Heart left ventricle (tissue), 16 donors: ENCODE measurements at regions not wholly inside any gene's neighbourhood (a gene's known extent, or its start where the extent isn't known, plus 50 kb on each side); places are given as distances from the start of the nearest gene placed in this dataset.

Experiments used
- ATAC-seq, 4 donors: fragments of 200-7000 bp; cut with Tn5 transposase; one replicate each; pipeline ENCODE4 v1.9.1; 2020 to 2022; ENCODE audit warnings: moderate library complexity in 4 of 4, mild to moderate bottlenecking in 3 of 4, moderate number of reproducible peaks in 1 of 4
- DNase-seq, 5 donors: peaks; one replicate each; pipeline ENCODE4 v3.0.0-alpha.2; 2020
- H3K27ac ChIP-seq, 12 donors: fragments of 200-600 bp; sonication (generic) in 4 of 12; one replicate each; pipeline versions ENCODE4 v1.5.0 to v1.8.0; 2016 to 2022; ENCODE audit warnings: mild to moderate bottlenecking in 2 of 12
- H3K27me3 ChIP-seq, 9 donors: fragments of 200-600 bp; sonication (generic) in 2 of 9; one replicate each; pipeline versions ENCODE4 v1.5.1 to v1.8.0; 2016 to 2022; ENCODE audit warnings: mild to moderate bottlenecking in 3 of 9
- H3K36me3 ChIP-seq, 9 donors: fragments of 200-600 bp; sonication (generic) in 2 of 9; one replicate each; pipeline versions ENCODE4 v1.5.0 to v1.8.0; 2018 to 2022; ENCODE audit warnings: mild to moderate bottlenecking in 2 of 9
- H3K4me1 ChIP-seq, 12 donors: fragments of 200-600 bp; sonication (generic) in 4 of 12; one replicate each; pipeline versions ENCODE4 v1.5.0 to v1.8.0; 2016 to 2022; ENCODE audit warnings: mild to moderate bottlenecking in 3 of 12
- H3K4me3 ChIP-seq, 12 donors: fragments of 200-600 bp; sonication (generic) in 4 of 12; one replicate each; pipeline versions ENCODE4 v1.5.0 to v1.8.0; 2017 to 2022; ENCODE audit warnings: mild to moderate bottlenecking in 9 of 12, moderate library complexity in 4 of 12
- H3K9me3 ChIP-seq, 12 donors: fragments of 200-600 bp; sonication (generic) in 4 of 12; one replicate each; pipeline versions ENCODE4 v1.5.0 to v1.8.0; 2016 to 2022; ENCODE audit warnings: mild to moderate bottlenecking in 1 of 12
- CTCF ChIP-seq, 12 donors: fragments of 200-600 bp; sonication (generic) in 4 of 12; IDR thresholded peaks; one replicate each; pipeline versions ENCODE4 v1.5.0 to v1.8.0; 2018 to 2022; ENCODE audit warnings: antibody characterized with exemption in 12 of 12, mild to moderate bottlenecking in 5 of 12
- POLR2A ChIP-seq, 2 donors: fragments of 450-650 bp; IDR thresholded peaks; one replicate each; pipeline ENCODE4 v1.6.1; 2017; ENCODE audit warnings: antibody characterized with exemption in 2 of 2, mild to moderate bottlenecking in 2 of 2, moderate library complexity in 2 of 2
- WGBS, 4 donors: extraction: QIAGEN DNeasy Blood & Tissue Kit in 2 of 4; methylation state at CpG; one replicate each; pipeline versions ENCODE4 v1.1.5 to v1.1.7; 2013 to 2018; 5-methylcytosine and 5-hydroxymethylcytosine counted together
- intact Hi-C, 10 donors: fragments of 100-400 bp; cut with DNase I; formaldehyde crosslinking; loops; one replicate each; pipeline versions ENCODE4 v1.11.1 to v1.14.2; 2022
- donor health status: ischemic (EF 13 %, LVEDD 7.1; RV severe dilation, severe dysfunction).
- donor health status: healthy with polysubstance abuse.
- donor health status: DM: no; HTN: yes; CAD: no.
- donor health status: DM: no; HTN: no; CAD: no.
- donor health status: ischemic (EF 25% LVEDD 6.9; RV normal size, moderate dysfunction).
- donor health status: ischemic (EF 25% LVEDD 5.7; RV mildly dilated, moderate dysfunction).
- donor health status: healthy.
- donor health status: DM: yes; HTN: yes; CAD: no.
- donor health status: ischemic (EF 35%, LVEDD 5.7; RV mildly dilated, moderate dysfunction).
- donor health status: nonischemic (EF 11% LVEDD 7.7; RV severe dilation, severe dysfunction).
- donor health status: DM: yes; HTN: yes; CAD: no.
- donor health status: PGD.
- donor health status: ischemic (EF 29% LVEDD 5.4; RV normal size, mild dysfunction).
- donor health status: nonischemic (EF 23%, LVEDD 6.1; RV moderate dilation, normal function).

DNA sequence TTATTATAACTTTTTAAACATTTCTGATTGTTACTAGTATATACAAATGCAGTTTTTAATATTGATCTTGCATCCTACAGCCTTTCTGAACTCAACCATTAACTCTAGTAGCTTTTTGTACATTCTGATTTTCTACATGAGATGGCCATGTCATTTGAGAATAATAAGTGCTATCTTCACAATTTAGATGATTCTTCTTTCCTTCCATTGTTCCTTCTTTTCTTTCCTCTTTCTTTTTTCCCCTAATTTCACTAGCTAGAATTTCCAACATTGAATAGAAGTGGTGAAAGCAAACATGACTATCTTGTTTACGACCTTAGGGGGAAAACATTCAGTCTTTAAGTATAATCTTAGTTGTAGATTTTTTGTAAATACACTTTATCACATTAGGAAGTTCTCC, 128.2 kb upstream of the PRSS16 start:
- Histone ChIP-seq H3K4me3 (no peak overlapping the region), H3K4me1 (no peaks in the 10 kb centered on the region)
- WGBS, 4 donors: 90 to 100% (median 95%) methylated on average over 1 of the region's 1 CpG

DNA sequence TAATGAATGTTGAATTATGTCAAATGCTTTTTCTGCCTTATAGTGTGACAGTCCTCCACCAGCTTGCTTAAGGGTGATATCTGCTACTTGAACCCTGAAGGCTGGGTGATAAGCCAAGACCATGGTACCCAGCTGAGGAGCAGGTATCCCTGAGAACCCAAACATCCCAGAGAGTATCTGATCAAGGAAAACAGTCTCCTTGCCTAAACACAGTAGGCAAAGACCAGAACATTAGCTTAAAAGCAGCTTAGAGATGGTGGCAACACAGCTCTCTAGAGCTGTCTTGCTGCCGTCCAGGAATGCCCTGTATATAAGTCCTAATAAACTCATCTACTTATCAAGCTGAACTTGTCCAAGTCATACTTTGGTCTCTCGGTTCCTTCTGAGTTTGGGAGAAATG, 127.7 kb upstream of the PRSS16 start:
- H3K9me3 ChIP-seq: no peaks in the 10 kb centered on the region
- intact Hi-C loops: loop anchor here in 2 of 10 donors (5.0 to 10.0 kb wide), 2 partner anchors 775 to 832 kb away; a partner anchor contains a TSS
- ATAC-seq (no peak), DNase-seq (no peak)
- no peak overlapping the region for H3K4me3 ChIP-seq
- no peaks in the 10 kb centered on the region for H3K36me3 ChIP-seq
- TF ChIP-seq POLR2A (IDR thresholded peaks at IDR 0.05) (no peak), CTCF (IDR thresholded peaks at IDR 0.05) (no peak)
- H3K4me1 ChIP-seq: no peaks in the 10 kb centered on the region
- WGBS, 4 donors: 93 to 96% (median 94%) methylated on average over 2 of the region's 2 CpGs
- H3K27ac ChIP-seq: no peak overlapping the region
- H3K27me3 ChIP-seq: no peaks in the 10 kb centered on the region

More for the DNA sequence above, 128.2 kb upstream of the PRSS16 start:
- H3K9me3 ChIP-seq: no peaks in the 10 kb centered on the region
- H3K27ac ChIP-seq: no peak overlapping the region
- no peak for DNase-seq
- H3K27me3 ChIP-seq: no peaks in the 10 kb centered on the region
- intact Hi-C loops: no loop called here
- no peak for ATAC-seq
- TF ChIP-seq POLR2A (IDR thresholded peaks at IDR 0.05) (no peak), CTCF (IDR thresholded peaks at IDR 0.05) (no peak)
- no peaks in the 10 kb centered on the region for H3K36me3 ChIP-seq

DNA sequence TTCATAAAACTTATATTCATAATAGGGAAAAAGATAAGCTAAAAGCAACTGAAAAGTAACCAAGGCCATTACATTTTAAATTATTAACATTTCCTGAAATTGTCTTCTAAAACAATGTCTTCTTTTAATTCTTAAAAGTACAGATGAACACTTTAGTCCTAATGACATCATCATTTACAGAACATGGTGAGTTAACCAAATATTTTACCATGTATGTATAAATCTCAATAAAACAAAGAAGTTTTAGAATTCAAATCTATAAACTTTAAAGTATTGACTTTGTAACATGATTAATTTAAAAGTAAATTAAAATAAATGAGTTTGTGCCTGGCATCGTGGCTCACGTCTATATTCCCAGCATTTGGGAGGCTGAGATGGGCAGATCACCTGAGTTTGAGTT, 125.9 kb upstream of the PRSS16 start:
- TF ChIP-seq POLR2A (IDR thresholded peaks at IDR 0.05) (no peak), CTCF (IDR thresholded peaks at IDR 0.05) (no peak)
- Histone ChIP-seq H3K27ac (no peak overlapping the region), H3K27me3 (no peaks in the 10 kb centered on the region), H3K4me3 (no peak overlapping the region), H3K9me3 (no peaks in the 10 kb centered on the region), H3K4me1 (peaks cover 0 to 2% (median 0%) of the 10 kb centered on the region in 12 donors), H3K36me3 (no peaks in the 10 kb centered on the region)
- 94 to 99% (median 97%) methylated on average over 2 of the region's 2 CpGs for whole genome bisulfite sequencing, 4 donors
- DNase-seq (no peak), ATAC-seq (no peak)
- intact Hi-C loops: loop anchor here in 2 of 10 donors (5.0 to 10.0 kb wide), 2 partner anchors 773 to 834 kb away; a partner anchor contains a TSS

DNA sequence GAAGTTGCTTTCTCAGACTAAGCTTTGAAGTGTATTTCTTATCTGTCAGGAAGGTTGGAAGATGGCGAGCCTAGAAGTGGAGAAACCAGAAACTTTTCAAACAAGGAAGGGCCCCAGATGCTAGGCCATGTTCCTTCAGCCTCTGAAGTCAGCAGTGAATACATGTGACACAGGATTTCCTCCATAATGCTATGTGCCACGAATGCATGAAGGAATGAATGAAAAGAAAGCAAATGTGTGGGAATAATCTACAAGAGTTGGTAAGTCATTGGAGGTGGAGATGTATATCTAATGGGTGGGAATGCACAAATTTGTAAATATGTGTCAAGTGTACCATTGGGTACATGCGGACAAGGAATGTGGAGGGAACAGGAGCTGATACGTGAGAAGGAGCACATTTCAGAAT, 123.2 kb upstream of the PRSS16 start:
- H3K9me3 ChIP-seq: no peaks in the 10 kb centered on the region
- H3K27me3 ChIP-seq: no peaks in the 10 kb centered on the region
- TF ChIP-seq CTCF (IDR thresholded peaks at IDR 0.05) (no peak), POLR2A (IDR thresholded peaks at IDR 0.05) (no peak)
- H3K4me1 ChIP-seq: peaks cover 0 to 8% (median 0%) of the 10 kb centered on the region in 12 donors
- H3K4me3 ChIP-seq: no peak overlapping the region
- 88 to 91% (median 90%) methylated on average over 4 of the region's 4 CpGs for WGBS, 4 donors
- H3K27ac ChIP-seq: no peak overlapping the region
- DNase-seq: no peak
- intact Hi-C loops: loop anchor here in 2 of 10 donors (5.0 to 10.0 kb wide), 2 partner anchors 771 to 837 kb away; a partner anchor contains a TSS
- ATAC-seq: no peak
- H3K36me3 ChIP-seq: no peaks in the 10 kb centered on the region
